Pancreas (tissue), 10 donors: ENCODE measurements at regions not wholly inside any gene's neighbourhood (a gene's known extent, or its start where the extent isn't known, plus 50 kb on each side); places are given as distances from the start of the nearest gene placed in this dataset.

Experiments used
- ATAC-seq, 4 donors: fragments of 200-7000 bp; cut with Tn5 transposase; one replicate each; pipeline versions ENCODE4 v1.8.0 to v1.9.1; 2020; ENCODE audit warnings: mild to moderate bottlenecking in 4 of 4, moderate library complexity in 4 of 4
- DNase-seq, 6 donors: peaks; one replicate each; pipeline ENCODE4 v3.0.0-alpha.2; 2020
- FAIRE-seq: peaks from 2 replicates; lab custom pipeline; 2012; peaks lifted over from hg19 to GRCh38; lab: Jason Lieb, UNC
- H3K27ac ChIP-seq, 4 donors: fragments of 200-600 bp; sonication (generic); 1 replicate in 3 of 4; 2 replicates in 1 of 4; pipeline versions ENCODE4 v1.5.0 to v1.8.0; 2020
- H3K27me3 ChIP-seq, 4 donors: fragments of 200-600 bp; one replicate each; pipeline ENCODE4 v1.8.0; 2021
- H3K36me3 ChIP-seq, 3 donors: fragments of 200-600 bp; sonication (generic) in 1 of 3; one replicate each; pipeline versions ENCODE4 v1.5.0 to v1.8.0; 2020 to 2021
- H3K4me1 ChIP-seq, 3 donors: fragments of 200-600 bp; one replicate each; pipeline ENCODE4 v1.8.0; 2021
- H3K4me3 ChIP-seq, 4 donors: fragments of 200-600 bp; sonication (generic) in 2 of 4; one replicate each; pipeline versions ENCODE4 v1.5.0 to v1.8.0; 2020 to 2021
- H3K9me3 ChIP-seq, 4 donors: fragments of 200-600 bp; one replicate each; pipeline ENCODE4 v1.8.0; 2021
- CTCF ChIP-seq, 4 donors: fragments of 200-600 bp; sonication (generic) in 3 of 4; IDR thresholded peaks; one replicate each; pipeline versions ENCODE4 v1.5.0 to v1.8.0; 2021; ENCODE audit warnings: antibody characterized with exemption in 4 of 4
- WGBS, 2 donors: extraction: QIAGEN DNeasy Blood & Tissue Kit; methylation state at CpG; one replicate each; pipeline ENCODE4 v1.1.7; 2013; 5-methylcytosine and 5-hydroxymethylcytosine counted together
- intact Hi-C, 3 donors: fragments of 100-400 bp; cut with DNase I; formaldehyde crosslinking; loops; one replicate each; pipeline versions ENCODE4 v1.11.1 to v1.14.2; 2022
- donor health status: healthy with polysubstance abuse.
- donor health status: DM: no; HTN: no; CAD: no; lungs with moderate emphysema.
- donor health status: DM: no; HTN: no; CAD: no.
- donor health status: control.
- donor health status: control.
- donor health status: Bipolar disorder and iron deficiency.
- donor health status: DM: yes; HTN: yes; CAD: no.
- donor health status: DM: no; HTN: no; CAD: no.
- donor health status: DM: no; HTN: no; CAD: no.
- donor health status: DM: yes; HTN: yes; CAD: no.

- H3K27ac ChIP-seq: no peak overlapping the region
- 79 to 92% methylated on average over 5 of the region's 5 CpGs for WGBS, 2 donors
- H3K4me3 ChIP-seq: no peak overlapping the region
- FAIRE-seq: no peak
- no peak for TF ChIP-seq CTCF (IDR thresholded peaks at IDR 0.05)
- DNase-seq: no peak
- ATAC-seq: no peak
- intact Hi-C loops: no loop called here
- no peaks in the 10 kb centered on the region for H3K36me3 ChIP-seq
- H3K27me3 ChIP-seq: no peaks in the 10 kb centered on the region
- H3K4me1 ChIP-seq: peaks cover 0 to 10% (median 2%) of the 10 kb centered on the region in 3 donors
- no peaks in the 10 kb centered on the region for H3K9me3 ChIP-seq
These were observed 733.2 kb upstream of the GOLIM4 start for GRCh38 chr3:168828943-168829342.

- Histone ChIP-seq H3K36me3 (no peaks in the 10 kb centered on the region), H3K4me3 (no peak overlapping the region), H3K4me1 (peaks cover 0 to 10% (median 2%) of the 10 kb centered on the region in 3 donors), H3K9me3 (no peaks in the 10 kb centered on the region), H3K27ac (no peak overlapping the region), H3K27me3 (no peaks in the 10 kb centered on the region)
- ATAC-seq (no peak), FAIRE-seq (no peak), DNase-seq (no peak)
- 64 to 81% methylated on average over 1 of the region's 1 CpG for WGBS, 2 donors
- no peak for TF ChIP-seq CTCF (IDR thresholded peaks at IDR 0.05)
- intact Hi-C loops: no loop called here
These were observed 732.8 kb upstream of the GOLIM4 start for GRCh38 chr3:168828536-168828935.

- H3K36me3 ChIP-seq: no peaks in the 10 kb centered on the region
- peaks cover 0 to 10% (median 2%) of the 10 kb centered on the region in 3 donors for H3K4me1 ChIP-seq
- no peak overlapping the region for H3K27ac ChIP-seq
- TF ChIP-seq CTCF (IDR thresholded peaks at IDR 0.05): no peak
- no peak for DNase-seq
- FAIRE-seq: no peak
- H3K27me3 ChIP-seq: no peaks in the 10 kb centered on the region
- H3K9me3 ChIP-seq: no peaks in the 10 kb centered on the region
- ATAC-seq: peak in 3 of 4 donors; percentile 55 to 70 (median 68)
- intact Hi-C loops: no loop called here
- 8 to 17% methylated on average over 4 of the region's 4 CpGs for WGBS, 2 donors
- H3K4me3 ChIP-seq: no peak overlapping the region
These were observed 732.3 kb upstream of the GOLIM4 start for GRCh38 chr3:168828014-168828413.

- TF ChIP-seq CTCF (IDR thresholded peaks at IDR 0.05): no peak
- H3K4me3 ChIP-seq: no peak overlapping the region
- DNase-seq: no peak
- ATAC-seq: no peak
- no peak overlapping the region for H3K27ac ChIP-seq
- H3K9me3 ChIP-seq: no peaks in the 10 kb centered on the region
- no peaks in the 10 kb centered on the region for H3K36me3 ChIP-seq
- no peak for FAIRE-seq
- peaks cover 0 to 10% (median 2%) of the 10 kb centered on the region in 3 donors for H3K4me1 ChIP-seq
- WGBS, 2 donors: 85 to 90% methylated on average over 2 of the region's 2 CpGs
- intact Hi-C loops: no loop called here
- H3K27me3 ChIP-seq: no peaks in the 10 kb centered on the region
These were observed 728.4 kb upstream of the GOLIM4 start for GRCh38 chr3:168824107-168824506.

- H3K27ac ChIP-seq: no peak overlapping the region
- ATAC-seq (no peak), DNase-seq (no peak), FAIRE-seq (no peak)
- H3K4me3 ChIP-seq: no peak overlapping the region
- intact Hi-C loops: no loop called here
- H3K4me1 ChIP-seq: peaks cover 0 to 10% (median 2%) of the 10 kb centered on the region in 3 donors
- no peaks in the 10 kb centered on the region for H3K9me3 ChIP-seq
- no peaks in the 10 kb centered on the region for H3K36me3 ChIP-seq
- 80 to 87% methylated on average over 5 of the region's 5 CpGs for WGBS, 2 donors
- no peaks in the 10 kb centered on the region for H3K27me3 ChIP-seq
- no peak for TF ChIP-seq CTCF (IDR thresholded peaks at IDR 0.05)
These were observed 727.7 kb upstream of the GOLIM4 start for GRCh38 chr3:168823466-168823865.
